GM13977 (cell line): ENCODE measurements at regions not wholly inside any gene's neighbourhood (a gene's known extent, or its start where the extent isn't known, plus 50 kb on each side); places are given as distances from the start of the nearest gene placed in this dataset.
"Not testable (repeated sequence)": the region's sequence is repeated elsewhere in the genome, so short reads cannot be mapped to it uniquely, and the experiment has no call there.

ENCODE experiments used
- DNase-seq: peaks from one replicate; pipeline ENCODE4 v3.0.0; 2012; ENCODE audit warnings: low spot score
- CTCF ChIP-seq: IDR thresholded peaks from 2 replicates; pipeline ENCODE4 v1.5.1; 2012; ENCODE audit warnings: mild to moderate bottlenecking, control low read depth; ENCODE audit not compliant: insufficient read depth; ENCODE audit errors: extremely low read depth, missing control alignments
- in situ Hi-C: fragments of 300-500 bp; cut with MboI; formaldehyde crosslinking; loops from one replicate; pipeline ENCODE4 v1.12.0; 2022; ENCODE audit warnings: low sequenced_read_pairs, low pct_unique_long_range_greater_than_20kb, mixed read lengths, inconsistent platforms; ENCODE audit not compliant: unreplicated experiment

GRCh38 chr1:101479945-101480344 is 243.1 kb downstream of the S1PR1 start:
- in situ Hi-C loops, result no loop called here
- no peak for TF ChIP-seq CTCF
- no peak for DNase-seq

GRCh38 chr1:101482306-101482705 is 245.5 kb downstream of the S1PR1 start:
- in situ Hi-C loops, result no loop called here
- TF ChIP-seq CTCF, result no peak
- DNase-seq, result no peak

- no peak for DNase-seq
- in situ Hi-C loops, result no loop called here
- no peak for TF ChIP-seq CTCF
These were observed 247.3 kb downstream of the S1PR1 start for GRCh38 chr1:101483982-101484688.

DNA sequence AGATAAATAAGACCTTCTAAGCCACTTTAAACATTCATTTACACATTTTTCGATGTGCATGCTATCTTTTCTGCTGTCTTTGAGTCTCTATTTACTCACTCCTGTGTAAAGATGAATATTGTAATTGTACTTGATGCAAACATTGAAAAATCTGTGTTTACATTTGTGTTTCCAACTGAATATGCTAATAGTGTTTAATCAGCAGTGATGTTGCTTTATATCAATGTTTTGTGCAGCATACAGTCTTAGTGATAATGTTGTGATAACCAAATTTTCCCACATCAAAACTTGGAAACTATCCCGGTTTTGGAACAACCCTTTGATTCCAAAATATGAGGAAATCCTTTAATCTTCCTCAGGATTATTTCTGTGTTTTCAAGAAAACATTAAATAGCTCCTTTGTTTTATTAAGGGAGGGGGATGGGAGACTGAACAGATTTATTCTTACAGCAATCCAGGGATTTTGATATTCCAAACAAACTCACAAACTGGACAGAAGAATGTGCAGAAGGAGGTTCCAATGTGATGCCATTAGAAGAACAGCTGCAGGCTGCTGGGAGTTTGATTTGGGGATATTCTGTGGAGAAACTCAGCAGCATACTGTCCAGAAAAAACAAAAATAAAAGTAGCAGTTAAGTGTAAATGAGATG is 248.0 kb downstream of the S1PR1 start:
- DNase-seq, result no peak
- in situ Hi-C loops, result no loop called here
- no peak for TF ChIP-seq CTCF

DNA sequence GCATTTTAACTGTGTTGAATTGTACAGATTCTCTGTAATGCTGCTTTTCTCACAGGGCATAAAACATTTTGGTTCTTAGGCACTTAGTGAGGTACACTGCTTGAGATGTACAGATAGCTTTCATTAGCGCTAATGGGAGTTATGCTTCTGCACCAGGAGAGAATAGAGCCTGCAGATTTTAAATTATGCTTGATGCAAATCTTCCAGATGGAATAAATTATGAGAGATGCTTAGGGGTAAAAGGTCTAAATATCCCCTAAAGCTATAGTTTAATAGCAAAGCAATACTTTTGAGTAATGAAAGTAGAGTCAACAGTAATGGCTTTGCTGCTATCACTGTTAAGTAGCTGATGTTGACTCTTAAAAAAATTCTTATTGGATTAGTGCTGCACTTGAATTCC is 248.9 kb downstream of the S1PR1 start:
- no peak for TF ChIP-seq CTCF
- in situ Hi-C loops, result no loop called here

GRCh38 chr1:101492144-101492543 is 255.3 kb downstream of the S1PR1 start:
- DNase-seq, in situ Hi-C loops: not testable (repeated sequence)

More for the DNA sequence above, 248.9 kb downstream of the S1PR1 start:
- DNase-seq, result no peak

DNA sequence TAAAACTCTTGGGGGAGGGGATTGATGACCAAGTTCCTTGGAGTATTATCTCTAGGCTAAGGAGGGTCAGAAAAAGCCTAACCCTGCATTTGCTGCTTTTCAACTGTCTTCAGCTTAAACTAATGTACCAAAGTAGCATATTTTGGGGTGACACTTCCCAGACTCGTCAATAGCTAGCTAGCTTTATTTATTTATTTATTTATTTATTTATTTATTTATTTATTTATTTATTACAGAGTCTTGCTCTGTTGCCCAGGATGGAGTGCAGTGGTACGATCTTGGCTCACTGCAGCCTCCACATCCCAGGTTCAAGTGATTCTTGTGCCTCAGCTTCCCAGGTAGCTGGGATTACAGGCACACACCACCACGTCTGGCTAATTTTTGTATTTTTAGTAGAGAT is 257.1 kb downstream of the S1PR1 start:
- DNase-seq, in situ Hi-C loops: not testable (repeated sequence)
